Spleen (tissue), 11 donors: ENCODE measurements at regions not wholly inside any gene's neighbourhood (a gene's known extent, or its start where the extent isn't known, plus 50 kb on each side); places are given as distances from the start of the nearest gene placed in this dataset.

Experiments
- DNase-seq: peaks from one replicate; pipeline ENCODE4 v3.0.0-alpha.2; 2020
- H3K27ac ChIP-seq, 8 donors: fragments of 200-600 bp; sonication (generic) in 7 of 8; 1 replicate in 4 of 8; 2 replicates in 4 of 8; pipeline versions ENCODE4 v1.5.0 to v1.8.0; 2016 to 2021; ENCODE audit warnings: inconsistent platforms in 4 of 8, mild to moderate bottlenecking in 4 of 8, moderate library complexity in 1 of 8
- H3K27me3 ChIP-seq, 7 donors: fragments of 200-600 bp; sonication (generic) in 6 of 7; replicated peaks in 1 of 7; 1 replicate in 4 of 7; 2 replicates in 3 of 7; pipeline versions ENCODE4 v1.5.0 to v1.8.0; 2016 to 2021; ENCODE audit warnings: inconsistent platforms in 3 of 7, mild to moderate bottlenecking in 1 of 7
- H3K36me3 ChIP-seq, 6 donors: fragments of 200-600 bp; sonication (generic) in 5 of 6; 1 replicate in 4 of 6; 2 replicates in 2 of 6; pipeline versions ENCODE4 v1.5.0 to v1.8.0; 2016 to 2021; ENCODE audit warnings: inconsistent platforms in 2 of 6
- H3K4me1 ChIP-seq, 6 donors: fragments of 200-600 bp; sonication (generic) in 5 of 6; 1 replicate in 3 of 6; 2 replicates in 3 of 6; pipeline versions ENCODE4 v1.5.0 to v1.8.0; 2016 to 2021; ENCODE audit warnings: inconsistent platforms in 3 of 6
- H3K4me3 ChIP-seq, 8 donors: fragments of 200-600 bp; sonication (generic) in 7 of 8; 1 replicate in 4 of 8; 2 replicates in 4 of 8; pipeline versions ENCODE4 v1.5.0 to v1.8.0; 2016 to 2021; ENCODE audit warnings: inconsistent platforms in 4 of 8, mild to moderate bottlenecking in 4 of 8, moderate library complexity in 2 of 8
- H3K9me3 ChIP-seq, 8 donors: fragments of 200-600 bp; sonication (generic) in 7 of 8; 1 replicate in 4 of 8; 2 replicates in 4 of 8; pipeline versions ENCODE4 v1.5.0 to v1.8.0; 2016 to 2021; ENCODE audit warnings: inconsistent platforms in 4 of 8
- POLR2A ChIP-seq, 3 donors: fragments of 450-650 bp; IDR thresholded peaks; one replicate each; pipeline ENCODE4 v1.5.1; 2017; ENCODE audit warnings: antibody characterized with exemption in 3 of 3, mild to moderate bottlenecking in 1 of 3
- POLR2AphosphoS5 ChIP-seq, 3 donors: sonication (generic); formaldehyde crosslinking; IDR thresholded peaks; one replicate each; pipeline ENCODE4 v1.5.1; 2017; ENCODE audit warnings: antibody characterized with exemption in 3 of 3
- WGBS, 5 donors: extraction: QIAGEN DNeasy Blood & Tissue Kit in 3 of 5; methylation state at CpG; one replicate each; pipeline versions ENCODE4 v1.1.5 to v1.1.7; 2013 to 2018; 5-methylcytosine and 5-hydroxymethylcytosine counted together
- intact Hi-C: fragments of 100-400 bp; cut with DNase I; formaldehyde crosslinking; loops from one replicate; pipeline ENCODE4 v1.15.0; 2023; ENCODE audit warnings: low total_unique reads
- TF ChIP-seq, protein P1 (sequence below), 11 experiments: fragments of 200-600 bp in 7 of 11; fragments of 450-650 bp in 4 of 11; sonication (generic) in 4 of 11; IDR thresholded peaks in 8 of 11; conservative IDR thresholded peaks in 3 of 11; 1 replicate in 7 of 11; 2 replicates in 4 of 11; pipeline versions ENCODE4 v1.4.0 to v1.8.0; 2016 to 2021; ENCODE audit warnings: antibody characterized with exemption in 11 of 11, inconsistent platforms in 4 of 11, mild to moderate bottlenecking in 1 of 11
- donor health status: healthy with polysubstance abuse.
- donor health status: DM: no; HTN: no; CAD: no; lungs with moderate emphysema.
- donor health status: DM: no; HTN: no; CAD: no.
- donor health status: Bipolar disorder and iron deficiency.
- donor health status: healthy.
- donor health status: DM: no; HTN: no; CAD: no.
- donor health status: DM: yes; HTN: yes; CAD: no.

DNA sequence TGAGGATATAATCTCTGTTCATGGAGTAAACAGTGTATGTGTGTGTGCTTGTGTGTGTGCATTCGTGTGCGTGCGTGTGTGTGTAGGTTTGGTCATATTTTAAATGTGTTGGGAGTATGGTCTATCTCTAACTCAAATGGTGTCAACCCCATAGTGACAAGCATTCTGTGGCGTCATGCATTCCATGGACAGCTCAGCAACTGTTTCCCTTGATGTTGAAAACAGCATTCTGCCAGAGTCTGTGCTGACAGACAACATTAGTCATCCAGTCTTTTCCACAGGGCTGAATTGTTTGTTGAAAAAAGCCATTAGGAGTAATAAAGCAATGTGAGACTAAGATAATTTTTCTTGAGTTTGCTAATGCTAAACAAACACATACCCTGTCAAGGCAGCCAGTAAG lies 706.6 kb downstream of the PCDH19 start:
- 62 to 92% (median 81%) methylated on average over 4 of the region's 4 CpGs for WGBS, 5 donors

DNA sequence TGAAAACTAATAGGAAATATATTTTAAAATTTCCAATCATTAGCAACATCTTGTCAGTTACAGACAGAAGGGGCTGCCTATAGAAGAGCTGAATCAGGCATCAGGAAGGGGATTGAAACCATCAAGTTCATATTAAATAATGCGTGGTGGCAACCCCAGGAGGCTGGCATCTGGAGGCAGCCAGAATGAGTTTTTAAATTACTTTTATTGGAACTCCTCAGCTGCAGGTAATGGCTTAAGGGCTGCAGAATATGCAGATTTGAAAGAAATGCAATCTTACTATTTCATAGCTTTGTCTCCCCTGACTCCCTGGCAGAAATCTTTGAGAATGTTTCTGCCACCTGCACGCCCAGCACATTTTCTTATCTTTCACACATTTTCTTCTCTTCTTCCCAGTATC lies 711.6 kb downstream of the PCDH19 start:
- no peaks in the 10 kb centered on the region for H3K36me3 ChIP-seq
- intact Hi-C loops, result no loop called here
- WGBS, 5 donors, result 56 to 90% (median 70%) methylated on average over 2 of the region's 2 CpGs
- H3K9me3 ChIP-seq, result no peaks in the 10 kb centered on the region
- no peak overlapping the region for H3K4me3 ChIP-seq
- TF ChIP-seq, protein P1, sequence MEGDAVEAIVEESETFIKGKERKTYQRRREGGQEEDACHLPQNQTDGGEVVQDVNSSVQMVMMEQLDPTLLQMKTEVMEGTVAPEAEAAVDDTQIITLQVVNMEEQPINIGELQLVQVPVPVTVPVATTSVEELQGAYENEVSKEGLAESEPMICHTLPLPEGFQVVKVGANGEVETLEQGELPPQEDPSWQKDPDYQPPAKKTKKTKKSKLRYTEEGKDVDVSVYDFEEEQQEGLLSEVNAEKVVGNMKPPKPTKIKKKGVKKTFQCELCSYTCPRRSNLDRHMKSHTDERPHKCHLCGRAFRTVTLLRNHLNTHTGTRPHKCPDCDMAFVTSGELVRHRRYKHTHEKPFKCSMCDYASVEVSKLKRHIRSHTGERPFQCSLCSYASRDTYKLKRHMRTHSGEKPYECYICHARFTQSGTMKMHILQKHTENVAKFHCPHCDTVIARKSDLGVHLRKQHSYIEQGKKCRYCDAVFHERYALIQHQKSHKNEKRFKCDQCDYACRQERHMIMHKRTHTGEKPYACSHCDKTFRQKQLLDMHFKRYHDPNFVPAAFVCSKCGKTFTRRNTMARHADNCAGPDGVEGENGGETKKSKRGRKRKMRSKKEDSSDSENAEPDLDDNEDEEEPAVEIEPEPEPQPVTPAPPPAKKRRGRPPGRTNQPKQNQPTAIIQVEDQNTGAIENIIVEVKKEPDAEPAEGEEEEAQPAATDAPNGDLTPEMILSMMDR (IDR thresholded peaks at IDR 0.05 in 8 of 11, conservative IDR thresholded peaks at IDR 0.05 in 3 of 11), result no peak
- no peak overlapping the region for H3K27ac ChIP-seq
- no peak for DNase-seq
- H3K27me3 ChIP-seq, result no peaks in the 10 kb centered on the region
- H3K4me1 ChIP-seq, result no peaks in the 10 kb centered on the region

More for the DNA sequence above, 706.6 kb downstream of the PCDH19 start:
- no peaks in the 10 kb centered on the region for H3K27me3 ChIP-seq
- intact Hi-C loops, result no loop called here
- TF ChIP-seq, protein P1 (IDR thresholded peaks at IDR 0.05 in 8 of 11, conservative IDR thresholded peaks at IDR 0.05 in 3 of 11), result no peak
- TF ChIP-seq POLR2AphosphoS5 (IDR thresholded peaks at IDR 0.05) (no peak), POLR2A (IDR thresholded peaks at IDR 0.05) (no peak)
- DNase-seq, result no peak
- no peak overlapping the region for H3K4me3 ChIP-seq
- H3K4me1 ChIP-seq, result no peaks in the 10 kb centered on the region
- no peaks in the 10 kb centered on the region for H3K9me3 ChIP-seq
- H3K27ac ChIP-seq, result no peak overlapping the region
- H3K36me3 ChIP-seq, result no peaks in the 10 kb centered on the region

DNA sequence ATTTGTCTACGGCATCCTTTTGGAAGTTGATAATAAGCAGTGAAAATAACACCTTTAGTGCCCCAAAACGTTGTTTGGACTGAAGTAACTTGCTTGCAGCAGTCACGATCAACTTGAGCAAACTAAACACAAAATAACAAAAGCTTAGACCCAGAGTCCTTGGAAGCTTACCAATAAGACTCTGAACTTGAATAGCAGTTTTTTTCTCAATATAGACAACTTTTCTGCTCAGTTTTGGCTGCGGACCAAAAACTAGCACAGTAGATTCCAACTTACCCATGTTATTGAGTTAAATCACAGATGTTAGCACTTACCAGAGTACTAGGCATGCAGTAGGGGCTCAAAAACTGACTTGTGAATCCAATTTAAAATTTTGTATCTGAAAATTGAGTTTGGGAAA lies 746.9 kb downstream of the PCDH19 start:
- no peak overlapping the region for H3K27ac ChIP-seq
- H3K4me1 ChIP-seq, result no peaks in the 10 kb centered on the region
- H3K9me3 ChIP-seq, result no peaks in the 10 kb centered on the region
- no peaks in the 10 kb centered on the region for H3K36me3 ChIP-seq
- H3K27me3 ChIP-seq, result no peaks in the 10 kb centered on the region
- no peak for TF ChIP-seq POLR2A (IDR thresholded peaks at IDR 0.05)
- TF ChIP-seq POLR2AphosphoS5 (IDR thresholded peaks at IDR 0.05), result no peak
- TF ChIP-seq, protein P1 (IDR thresholded peaks at IDR 0.05 in 8 of 11, conservative IDR thresholded peaks at IDR 0.05 in 3 of 11), result no peak
- no peak overlapping the region for H3K4me3 ChIP-seq
- no peak for DNase-seq
- intact Hi-C loops, result no loop called here
- 65 to 84% (median 68%) methylated on average over 4 of the region's 4 CpGs for WGBS, 5 donors

DNA sequence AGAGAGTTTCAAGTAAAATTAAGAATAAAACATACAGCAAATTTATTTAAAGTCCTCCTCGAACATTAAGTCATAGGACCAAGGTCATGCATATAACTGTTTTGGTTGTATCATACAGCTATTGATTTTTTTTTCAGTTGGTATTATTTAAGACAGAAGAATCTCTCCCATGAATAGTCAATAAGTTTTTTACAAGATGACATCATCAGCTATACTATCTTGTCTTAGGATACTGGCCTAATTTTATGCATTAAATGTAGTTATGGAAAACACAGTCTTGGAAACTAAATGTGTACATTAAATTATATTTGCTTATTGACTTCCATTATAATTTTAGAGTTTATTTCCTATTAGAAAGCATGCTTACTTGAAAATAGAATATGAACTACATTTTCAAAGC lies 755.9 kb downstream of the PCDH19 start:
- Histone ChIP-seq H3K27ac (no peak overlapping the region), H3K36me3 (no peaks in the 10 kb centered on the region), H3K9me3 (no peaks in the 10 kb centered on the region), H3K4me1 (no peaks in the 10 kb centered on the region), H3K4me3 (no peak overlapping the region), H3K27me3 (no peaks in the 10 kb centered on the region)
- intact Hi-C loops, result no loop called here
- TF ChIP-seq, protein P1 (IDR thresholded peaks at IDR 0.05 in 8 of 11, conservative IDR thresholded peaks at IDR 0.05 in 3 of 11), result no peak
- TF ChIP-seq POLR2A (IDR thresholded peaks at IDR 0.05) (no peak), POLR2AphosphoS5 (IDR thresholded peaks at IDR 0.05) (no peak)
- DNase-seq, result no peak
- 71 to 83% (median 72%) methylated on average over 1 of the region's 1 CpG for WGBS, 5 donors
